H1 (cell line): ENCODE measurements at regions not wholly inside any gene's neighbourhood (a gene's known extent, or its start where the extent isn't known, plus 50 kb on each side); places are given as distances from the start of the nearest gene placed in this dataset.

Experiments used
- CTCF ChIA-PET: fragments of 300-600 bp; sonication (Branson Sonifier 250); formaldehyde crosslinking; loops from one replicate; lab custom pipeline; 2021; ENCODE audit not compliant: partially characterized antibody; lab: Charles Lee
- POLR2A ChIA-PET: fragments of 300-600 bp; sonication (Branson Sonifier 250); formaldehyde crosslinking; loops from one replicate; lab custom pipeline; 2021; ENCODE audit warnings: inconsistent platforms; ENCODE audit not compliant: partially characterized antibody; lab: Charles Lee
- DNase-seq, 2 experiments: peaks; one replicate each; pipeline versions ENCODE4 v3.0.0 to v3.0.0-alpha.2; 2010 to 2022; ENCODE audit warnings: low spot score in 2 of 2, low read depth in 1 of 2, mixed read lengths in 1 of 2
- FAIRE-seq: peaks from 2 replicates; lab custom pipeline; 2011; peaks lifted over from hg19 to GRCh38; lab: Jason Lieb, UNC
- H2AFZ ChIP-seq: 2 replicates; pipeline ENCODE4 v1.8.1; 2012; ENCODE audit warnings: low read length, inconsistent platforms
- H2AK5ac ChIP-seq: 2 replicates; pipeline ENCODE4 v1.6.1; 2013; ENCODE audit warnings: low read depth, low read length
- H2BK120ac ChIP-seq: replicated peaks from 2 replicates; pipeline ENCODE3; 2013; ENCODE audit warnings: low read depth, low read length, inconsistent platforms
- H2BK12ac ChIP-seq: 2 replicates; pipeline ENCODE4 v1.6.1; 2013; ENCODE audit warnings: low read depth, low read length
- H2BK15ac ChIP-seq: 2 replicates; pipeline ENCODE4 v1.6.1; 2013; ENCODE audit warnings: low read length
- H2BK20ac ChIP-seq: 2 replicates; pipeline ENCODE4 v1.6.1; 2013; ENCODE audit warnings: low read length
- H2BK5ac ChIP-seq: 2 replicates; pipeline ENCODE4 v1.6.1; 2013; ENCODE audit warnings: low read depth, low read length
- H3K14ac ChIP-seq: 2 replicates; pipeline ENCODE4 v1.6.1; 2013; ENCODE audit warnings: inconsistent platforms; ENCODE audit not compliant: insufficient read length
- H3K18ac ChIP-seq: 2 replicates; pipeline ENCODE4 v1.6.1; 2013; ENCODE audit warnings: low read length; ENCODE audit errors: extremely low read depth
- H3K23ac ChIP-seq: 2 replicates; pipeline ENCODE4 v1.6.1; 2013; ENCODE audit warnings: inconsistent platforms; ENCODE audit not compliant: insufficient read length
- H3K23me2 ChIP-seq: 2 replicates; pipeline ENCODE4 v1.6.1; 2013; ENCODE audit warnings: low read depth, low read length
- H3K27ac ChIP-seq: 2 replicates; pipeline ENCODE4 v1.6.1; 2011; ENCODE audit warnings: low read depth, low read length, inconsistent platforms
- H3K27me3 ChIP-seq, 4 experiments: replicated peaks in 1 of 4; 1 replicate in 1 of 4; 2 replicates in 3 of 4; pipeline versions ENCODE4 v1.6.1 to v1.8.1; 2011 to 2013; ENCODE audit warnings: low read length in 3 of 4, mild to moderate bottlenecking in 3 of 4, inconsistent platforms in 2 of 4, mixed read lengths in 2 of 4, moderate library complexity in 1 of 4; ENCODE audit not compliant: control insufficient read depth in 3 of 4, insufficient read depth in 3 of 4; ENCODE audit errors: extremely low read depth in 1 of 4
- H3K36me3 ChIP-seq, 4 experiments: 2 replicates each; pipeline versions ENCODE4 v1.6.1 to v1.8.1; 2011 to 2013; ENCODE audit warnings: mild to moderate bottlenecking in 4 of 4, low read length in 3 of 4, moderate library complexity in 2 of 4, control low read depth in 1 of 4, inconsistent platforms in 1 of 4; ENCODE audit not compliant: insufficient read depth in 4 of 4, control insufficient read depth in 2 of 4
- H3K4ac ChIP-seq: replicated peaks from 2 replicates; pipeline ENCODE3; 2013; ENCODE audit warnings: low read length, low read depth, mixed read lengths, inconsistent platforms; ENCODE audit not compliant: insufficient read length
- H3K4me1 ChIP-seq, 4 experiments: replicated peaks in 1 of 4; 1 replicate in 1 of 4; 2 replicates in 3 of 4; pipeline versions ENCODE4 v1.6.1 to v1.8.1; 2011 to 2013; ENCODE audit warnings: low read length in 3 of 4, inconsistent platforms in 2 of 4, mixed read lengths in 1 of 4; ENCODE audit not compliant: insufficient read depth in 4 of 4, control insufficient read depth in 3 of 4
- H3K4me2 ChIP-seq, 2 experiments: 2 replicates each; pipeline versions ENCODE4 v1.6.1 to v1.8.1; 2011 to 2013; ENCODE audit warnings: low read depth in 2 of 2, low read length in 2 of 2, control low read depth in 1 of 2, inconsistent platforms in 1 of 2, mild to moderate bottlenecking in 1 of 2; ENCODE audit not compliant: insufficient read depth in 1 of 2
- H3K4me3 ChIP-seq, 4 experiments: fragments of 200-600, 300-600 bp in 1 of 4; sonication (generic), shearing (Covaris generic), sonication (Bioruptor Twin) in 1 of 4; 2 replicates each; pipeline versions ENCODE4 v1.5.1 to v1.8.1; 2011 to 2016; ENCODE audit warnings: low read length in 4 of 4, low read depth in 3 of 4, control low read depth in 2 of 4, inconsistent platforms in 2 of 4, mild to moderate bottlenecking in 2 of 4, mixed read lengths in 1 of 4, moderate library complexity in 1 of 4; ENCODE audit not compliant: insufficient read depth in 2 of 4; ENCODE audit errors: extremely low read depth in 1 of 4
- H3K56ac ChIP-seq: replicated peaks from 2 replicates; pipeline ENCODE3; 2013; ENCODE audit warnings: low read depth, mild to moderate bottlenecking, mixed read lengths, low read length, inconsistent platforms; ENCODE audit not compliant: insufficient read length
- H3K79me1 ChIP-seq: 2 replicates; pipeline ENCODE4 v1.6.1; 2013; ENCODE audit warnings: low read depth, low read length, control low read depth
- H3K79me2 ChIP-seq, 2 experiments: 2 replicates each; pipeline versions ENCODE4 v1.6.1 to v1.8.1; 2012 to 2013; ENCODE audit warnings: low read length in 2 of 2, mild to moderate bottlenecking in 2 of 2, inconsistent platforms in 1 of 2; ENCODE audit not compliant: insufficient read depth in 2 of 2, control insufficient read depth in 1 of 2
- H3K9ac ChIP-seq, 4 experiments: replicated peaks in 1 of 4; 1 replicate in 1 of 4; 2 replicates in 3 of 4; pipeline versions ENCODE4 v1.6.1 to v1.8.1; 2011 to 2013; ENCODE audit warnings: low read depth in 3 of 4, low read length in 3 of 4, control low read depth in 2 of 4, mild to moderate bottlenecking in 2 of 4, moderate library complexity in 2 of 4, inconsistent platforms in 1 of 4; ENCODE audit errors: extremely low read depth in 1 of 4
- H3K9me3 ChIP-seq, 2 experiments: 2 replicates each; pipeline versions ENCODE4 v1.6.1 to v1.8.1; 2012 to 2013; ENCODE audit warnings: mild to moderate bottlenecking in 2 of 2, moderate library complexity in 2 of 2, control low read depth in 1 of 2, inconsistent platforms in 1 of 2, low read depth in 1 of 2, low read length in 1 of 2, mixed read lengths in 1 of 2; ENCODE audit not compliant: insufficient read depth in 2 of 2
- H4K20me1 ChIP-seq, 2 experiments: replicated peaks in 1 of 2; 2 replicates each; pipeline versions ENCODE3 to v1.8.1; 2011 to 2013; ENCODE audit warnings: inconsistent platforms in 2 of 2, low read length in 2 of 2, mild to moderate bottlenecking in 1 of 2; ENCODE audit not compliant: insufficient read depth in 2 of 2, control insufficient read depth in 1 of 2
- H4K5ac ChIP-seq: 2 replicates; pipeline ENCODE4 v1.6.1; 2013; ENCODE audit warnings: low read length, low read depth, mixed read lengths, inconsistent platforms; ENCODE audit not compliant: insufficient read length
- H4K8ac ChIP-seq: 2 replicates; pipeline ENCODE4 v1.8.0; 2013; ENCODE audit warnings: mild to moderate bottlenecking, moderate library complexity, low read length, inconsistent platforms; ENCODE audit not compliant: insufficient read depth; ENCODE audit errors: extremely low read depth
- H4K91ac ChIP-seq: replicated peaks from 2 replicates; pipeline ENCODE3; 2013; ENCODE audit warnings: low read length, mixed read lengths, inconsistent platforms; ENCODE audit not compliant: insufficient read length
- CEBPB ChIP-seq: IDR thresholded peaks from 2 replicates; pipeline ENCODE4 v1.6.1; 2012; ENCODE audit warnings: low read depth, low read length
- KDM1A ChIP-seq: fragments of 200-600, 300-600 bp; sonication (generic); IDR thresholded peaks from 2 replicates; pipeline ENCODE4 v1.7.1; 2016; ENCODE audit warnings: mild to moderate bottlenecking, low read length, borderline replicate concordance
- WGBS, 2 experiments: shearing (Covaris generic) in 1 of 2; methylation state at CpG; one replicate each; pipeline versions ENCODE4 v1.1.6 to v1.1.7; 2013 to 2015; ENCODE audit warnings: low lambda C conversion rate in 2 of 2, mixed read lengths in 2 of 2, inconsistent platforms in 1 of 2, low coverage in 1 of 2, missing lambda C conversion rate in 1 of 2; ENCODE audit not compliant: insufficient replicate concordance in 2 of 2, insufficient coverage in 1 of 2, insufficient read length in 1 of 2; ENCODE audit errors: extremely low coverage in 1 of 2, missing lambda C conversion rate in 1 of 2; 5-methylcytosine and 5-hydroxymethylcytosine counted together

- H3K27ac ChIP-seq = no peak overlapping the region
- H3K36me3 ChIP-seq = no peaks in the 10 kb centered on the region
- H3K79me1 ChIP-seq = no peaks in the 10 kb centered on the region
- no peak overlapping the region for H2BK5ac ChIP-seq
- H4K5ac ChIP-seq = no peak overlapping the region
- no peak overlapping the region for H3K4me3 ChIP-seq
- no peak overlapping the region for H2AK5ac ChIP-seq
- no peak overlapping the region for H4K91ac ChIP-seq
- no peak overlapping the region for H2BK12ac ChIP-seq
- H3K4me2 ChIP-seq = no peak overlapping the region
- H4K8ac ChIP-seq = no peak overlapping the region
- no peak overlapping the region for H3K18ac ChIP-seq
- no peaks in the 10 kb centered on the region for H3K79me2 ChIP-seq
- H2BK120ac ChIP-seq = no peak overlapping the region
- H3K4ac ChIP-seq = no peak overlapping the region
- H2BK15ac ChIP-seq = no peak overlapping the region
- no peak overlapping the region for H2AFZ ChIP-seq
- no peak overlapping the region for H2BK20ac ChIP-seq
- H3K27me3 ChIP-seq = no peaks in the 10 kb centered on the region
- DNase-seq (no peak), FAIRE-seq (no peak)
- ChIA-PET CTCF (no interaction called here), POLR2A (no interaction called here)
- H4K20me1 ChIP-seq = no peaks in the 10 kb centered on the region
- no peak overlapping the region for H3K14ac ChIP-seq
- TF ChIP-seq KDM1A = no peak
- peak; percentile 83 for TF ChIP-seq CEBPB
- no peaks in the 10 kb centered on the region for H3K4me1 ChIP-seq
- H3K9me3 ChIP-seq = no peaks in the 10 kb centered on the region
- H3K56ac ChIP-seq = no peak overlapping the region
- 95% methylated on average over 1 of the region's 1 CpG; no CpG with 5 or more reads in 1 of the 2 experiments for WGBS, 2 experiments
- H3K9ac ChIP-seq = no peak overlapping the region
- H3K23ac ChIP-seq = no peak overlapping the region
- H3K23me2 ChIP-seq = no peaks in the 10 kb centered on the region
Measured at GRCh38 chr3:73964818-73965217, 340.1 kb upstream of the PDZRN3 start.
